SHP77 (cell line): ENCODE measurements at regions not wholly inside any gene's neighbourhood (a gene's known extent, or its start where the extent isn't known, plus 50 kb on each side); places are given as distances from the start of the nearest gene placed in this dataset.
"Not testable (repeated sequence)": the region's sequence is repeated elsewhere in the genome, so short reads cannot be mapped to it uniquely, and the experiment has no call there.

Experiments used
- DNase-seq, 2 experiments: peaks; one replicate each; lab custom pipeline; 2025; lab: John Stamatoyannopoulos, UW

DNA sequence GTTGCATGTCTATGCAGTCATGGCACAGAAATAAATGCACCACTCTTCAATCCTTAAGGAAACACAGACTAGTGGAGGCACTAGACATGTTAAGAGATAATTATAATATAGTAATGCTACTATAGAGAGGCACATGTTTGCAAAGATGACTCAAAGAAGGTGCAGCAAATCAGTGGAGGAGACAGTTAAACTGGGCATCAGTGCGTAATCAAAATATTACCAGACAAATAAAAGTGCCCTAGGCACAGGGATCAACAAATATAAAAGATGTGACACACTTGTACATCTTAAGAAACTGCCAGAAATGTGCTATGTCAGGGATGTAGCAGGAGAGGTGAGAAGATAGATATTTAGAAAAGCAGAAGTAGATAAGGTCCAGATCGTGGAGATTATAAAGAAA lies 642.1 kb downstream of the SLCO4C1 start:
- no peak for DNase-seq

DNA sequence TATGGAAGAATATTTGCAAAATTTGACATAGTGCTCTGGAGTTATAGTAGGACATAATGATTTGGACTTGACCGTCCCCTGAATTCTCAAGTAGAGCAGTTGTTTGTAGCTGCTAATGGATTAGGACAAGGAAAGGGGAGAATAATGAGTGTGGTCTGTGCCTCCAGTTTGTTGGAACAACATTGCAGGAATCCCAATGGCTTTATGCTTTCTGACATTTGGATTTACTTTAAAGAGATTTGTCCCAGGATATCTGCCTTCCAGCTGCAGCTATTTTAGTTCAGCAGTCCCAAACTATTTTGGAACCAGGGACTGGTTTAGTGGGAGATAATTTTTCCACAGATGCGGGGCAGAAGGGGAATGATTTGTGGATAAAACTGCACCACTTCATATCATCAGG lies 648.2 kb downstream of the SLCO4C1 start:
- DNase-seq: no peak

DNA sequence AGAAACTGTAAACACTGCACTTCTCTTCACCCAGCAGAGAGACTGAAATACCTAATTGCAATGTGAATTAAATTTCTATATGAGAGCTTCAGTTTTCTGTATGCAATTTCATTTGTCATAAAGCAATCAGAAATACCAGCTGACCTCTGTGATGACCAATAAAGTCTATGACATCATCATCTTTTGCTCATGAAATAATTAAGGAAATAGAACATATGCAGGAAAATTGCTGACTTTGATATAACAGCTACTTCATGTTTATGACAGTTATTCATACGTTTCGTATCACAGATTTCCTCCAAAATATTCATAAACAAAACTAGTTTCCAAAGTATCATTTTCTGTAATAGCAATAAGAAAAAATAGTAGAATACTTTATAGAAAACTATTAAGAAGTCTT lies 652.3 kb downstream of the SLCO4C1 start:
- no peak for DNase-seq

DNA sequence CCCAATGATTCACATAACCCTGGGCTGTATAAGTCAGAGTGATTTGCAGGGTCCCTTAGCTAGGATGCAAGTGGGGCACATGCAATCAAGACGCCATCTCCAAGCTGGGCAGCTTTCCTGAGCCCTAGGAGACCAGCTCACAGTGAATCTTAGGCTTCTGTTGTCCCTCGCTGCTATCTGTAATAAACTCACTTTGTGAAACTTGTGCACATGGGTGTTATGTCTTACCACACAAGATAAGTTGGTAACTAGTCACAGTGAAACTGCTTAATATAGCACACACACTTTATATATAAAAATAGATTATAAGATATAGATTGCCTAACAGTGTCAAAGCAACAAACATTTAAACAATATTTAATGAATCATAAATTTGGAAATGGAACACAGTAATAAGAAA lies 658.5 kb downstream of the SLCO4C1 start:
- DNase-seq: no peak

DNA sequence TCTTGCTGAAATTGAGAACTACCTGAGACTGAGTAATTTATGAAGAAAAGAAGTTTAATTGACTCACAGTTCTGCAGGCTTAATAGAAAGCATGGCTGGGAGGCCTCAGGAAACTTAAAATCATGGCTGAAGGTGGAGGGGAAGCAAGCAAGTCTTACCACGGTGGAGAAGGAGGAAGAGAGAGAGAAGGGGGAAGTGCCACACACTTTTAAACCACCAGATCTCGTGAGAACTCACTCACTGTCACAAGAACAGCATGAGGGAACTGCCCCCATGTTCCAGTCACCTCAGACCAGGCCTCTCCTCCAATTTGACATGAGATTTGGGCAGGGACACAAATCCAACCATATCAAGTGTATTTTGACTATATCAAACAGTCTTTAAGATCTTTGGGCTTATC lies 668.3 kb downstream of the SLCO4C1 start:
- DNase-seq: not testable (repeated sequence)

DNA sequence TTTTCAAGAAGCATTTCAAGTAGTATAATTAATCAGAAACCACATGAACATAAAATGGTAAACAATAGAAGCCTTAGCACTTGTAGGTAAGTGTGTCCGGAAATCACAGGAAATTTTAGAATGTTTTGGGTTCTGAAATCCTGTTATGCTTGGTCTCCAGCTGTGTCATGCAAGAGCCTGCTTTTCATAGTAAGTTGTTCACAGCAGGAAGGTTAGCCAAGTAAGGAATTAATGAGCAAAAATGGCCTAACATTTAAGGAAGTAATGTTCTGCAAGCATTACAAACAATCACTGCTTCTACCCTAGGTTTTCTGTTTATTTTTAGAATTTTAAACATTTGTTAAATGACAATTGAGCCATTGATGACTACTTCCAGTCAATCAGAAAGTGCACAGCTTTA lies 669.5 kb downstream of the SLCO4C1 start:
- no peak for DNase-seq

DNA sequence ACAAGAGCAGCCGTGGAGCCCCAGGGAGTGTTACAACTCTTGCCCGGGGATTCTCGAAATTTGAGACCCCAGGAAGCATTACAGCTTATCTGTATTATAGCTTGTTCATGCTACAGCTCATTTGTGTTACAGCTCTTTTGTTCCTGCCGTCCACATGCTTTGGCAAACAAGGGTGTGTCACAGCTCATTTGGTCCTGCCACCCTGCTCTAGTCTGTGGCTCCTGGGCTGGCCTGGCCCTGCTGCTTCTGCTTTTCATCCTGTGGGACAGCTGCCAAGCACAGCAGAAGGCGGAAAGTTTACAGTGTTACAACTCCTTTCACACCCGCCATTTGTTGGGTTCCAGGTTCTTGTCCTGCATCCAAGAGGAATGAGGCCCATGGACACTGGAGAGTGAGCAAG lies 685.0 kb downstream of the SLCO4C1 start:
- no peak for DNase-seq

DNA sequence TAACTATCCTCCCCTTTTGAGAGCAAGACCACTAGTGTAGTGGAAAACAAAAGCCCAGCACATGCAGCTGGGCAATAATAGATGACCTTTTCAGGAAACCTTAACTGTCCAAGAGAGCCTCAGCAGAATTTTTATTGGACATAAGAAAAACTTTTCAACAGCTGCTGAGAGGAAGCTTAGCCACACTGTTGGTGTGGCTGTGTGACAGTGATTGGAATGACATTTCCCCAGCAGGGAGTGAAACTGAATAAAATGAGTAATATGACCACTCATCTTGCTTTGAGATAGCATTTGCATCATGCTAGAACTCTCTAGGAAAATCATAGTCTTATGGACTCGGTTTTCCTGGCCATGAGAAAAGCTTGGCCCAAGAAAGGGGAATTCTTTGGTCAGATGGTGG lies 687.8 kb downstream of the SLCO4C1 start:
- DNase-seq: no peak

DNA sequence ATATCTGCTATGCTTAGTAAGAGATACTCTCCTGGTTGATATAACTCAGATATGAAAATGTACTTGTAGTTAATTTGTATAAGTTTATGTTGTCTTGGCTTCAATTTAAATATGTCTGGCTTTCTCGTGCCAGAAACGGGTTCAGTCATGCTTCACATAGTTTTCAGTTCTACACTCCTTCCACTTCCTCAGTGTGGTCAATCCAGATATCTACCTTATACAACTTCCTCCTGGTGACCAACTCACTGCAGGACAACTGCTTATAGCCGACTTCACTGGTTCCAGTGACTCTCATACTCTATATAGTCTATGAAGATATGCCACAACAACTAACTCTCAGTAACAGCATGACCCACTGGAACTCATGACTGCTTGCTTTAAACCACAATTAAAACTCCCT lies 690.4 kb downstream of the SLCO4C1 start:
- DNase-seq: no peak

DNA sequence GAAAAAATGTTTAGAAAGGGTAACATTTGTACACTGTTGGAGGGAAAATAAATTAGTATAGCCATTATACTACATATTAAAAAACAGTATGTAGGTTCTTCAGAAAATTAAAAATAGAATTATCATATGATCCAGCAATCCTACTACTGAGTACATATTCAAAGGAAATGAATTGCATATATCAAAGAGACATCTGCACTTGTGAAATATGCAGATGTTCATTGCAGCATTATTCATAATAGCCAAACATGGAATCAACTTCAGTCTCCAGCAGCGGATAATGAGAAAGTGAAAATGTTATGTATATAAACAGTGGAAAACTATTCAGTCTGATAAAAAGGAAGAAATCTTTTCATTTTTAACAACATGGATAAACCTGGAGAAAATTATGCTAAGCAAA lies 695.5 kb downstream of the SLCO4C1 start:
- no peak for DNase-seq

DNA sequence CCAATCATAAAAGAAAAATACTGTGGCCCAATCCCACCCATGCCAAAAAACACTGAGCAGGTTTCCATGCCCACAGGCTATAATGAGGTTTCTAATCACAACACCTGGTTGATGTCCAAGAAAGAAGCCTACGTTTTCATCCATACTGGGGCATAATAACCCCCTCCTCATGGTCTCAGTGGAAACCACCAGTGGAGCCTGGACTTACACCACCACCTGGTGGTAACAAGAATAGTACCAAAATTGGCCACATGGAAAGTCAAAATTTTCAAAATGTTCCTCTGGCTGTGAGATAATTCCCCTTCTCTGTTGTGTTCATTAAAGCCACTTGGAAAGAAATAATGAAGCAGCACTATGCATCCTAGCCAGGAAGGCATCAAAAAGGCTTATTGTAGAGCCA lies 687.3 kb upstream of the ST8SIA4 start:
- DNase-seq: no peak

DNA sequence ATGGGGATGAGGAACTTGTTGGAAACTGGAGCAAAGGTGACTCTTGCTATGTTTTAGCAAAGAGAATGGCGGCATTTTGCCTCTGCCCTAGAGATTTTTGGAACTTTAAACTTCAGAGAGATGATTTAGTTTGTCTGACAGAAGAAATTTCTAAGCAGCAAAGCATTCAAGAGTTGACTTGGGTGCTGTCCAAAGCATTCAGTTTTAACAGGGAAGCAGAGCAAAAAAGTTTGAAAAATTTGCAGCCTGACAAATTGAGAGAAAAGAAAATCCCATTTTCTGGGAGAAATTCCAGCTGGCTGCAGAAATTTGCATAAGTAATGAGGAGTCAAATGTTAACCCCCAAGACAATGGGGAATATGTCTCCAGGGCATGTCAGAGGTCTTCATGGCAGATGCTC lies 682.3 kb upstream of the ST8SIA4 start:
- DNase-seq: no peak

DNA sequence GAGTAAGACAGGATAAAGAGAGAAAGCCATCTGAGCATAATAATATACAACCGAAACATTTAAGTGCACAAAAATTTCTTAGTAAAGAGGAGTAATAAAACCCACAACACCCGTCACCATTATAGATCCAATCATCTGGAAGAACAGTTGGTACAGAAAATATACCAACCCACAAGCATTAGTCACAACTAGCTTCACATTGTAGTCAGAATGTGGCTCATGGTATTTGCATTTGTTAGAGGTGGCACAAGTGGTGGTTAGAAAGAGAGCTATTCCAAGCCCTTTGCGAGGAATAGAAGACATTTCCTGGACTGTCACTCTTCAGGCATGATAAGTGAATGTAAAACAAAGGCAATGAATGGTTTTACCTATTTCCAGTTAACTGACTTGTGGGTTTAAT lies 677.5 kb upstream of the ST8SIA4 start:
- no peak for DNase-seq

DNA sequence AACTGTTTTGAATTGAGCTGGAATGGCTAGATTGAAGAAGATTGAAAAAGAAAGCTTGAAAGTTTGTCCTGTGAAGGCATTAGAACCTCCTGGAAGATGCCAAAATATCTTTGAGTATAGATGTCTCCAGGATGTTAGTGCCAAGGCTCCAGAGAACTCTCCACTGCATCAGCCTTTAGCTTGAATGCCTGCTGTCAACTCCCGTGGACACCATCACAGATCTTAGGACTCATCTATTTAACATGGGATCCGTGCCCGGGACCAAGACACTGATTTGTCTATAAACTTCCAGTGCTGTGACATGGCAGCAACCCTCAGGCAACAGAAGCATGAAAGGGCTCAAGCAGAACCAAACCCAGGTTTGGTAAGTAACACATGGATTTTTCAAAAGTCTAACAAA lies 670.9 kb upstream of the ST8SIA4 start:
- no peak for DNase-seq

DNA sequence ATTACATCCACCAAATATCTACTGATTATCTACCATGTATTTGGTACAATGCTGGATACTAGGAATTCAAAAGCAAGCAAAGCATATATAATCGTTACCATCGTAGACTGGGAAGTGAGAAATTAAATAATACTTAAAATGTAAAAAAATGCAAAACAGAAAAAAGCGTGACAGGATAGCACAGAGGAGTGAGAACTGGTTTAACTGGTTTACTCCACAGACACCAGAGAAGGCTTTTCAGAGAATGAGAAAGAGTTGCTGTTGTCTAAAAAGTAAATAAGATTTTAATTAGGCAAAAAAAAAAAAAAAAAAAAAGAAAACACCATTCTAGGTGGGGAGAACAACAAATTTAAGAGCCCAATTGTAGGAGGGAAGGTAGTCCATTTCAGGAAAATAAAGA lies 657.9 kb upstream of the ST8SIA4 start:
- DNase-seq: no peak

DNA sequence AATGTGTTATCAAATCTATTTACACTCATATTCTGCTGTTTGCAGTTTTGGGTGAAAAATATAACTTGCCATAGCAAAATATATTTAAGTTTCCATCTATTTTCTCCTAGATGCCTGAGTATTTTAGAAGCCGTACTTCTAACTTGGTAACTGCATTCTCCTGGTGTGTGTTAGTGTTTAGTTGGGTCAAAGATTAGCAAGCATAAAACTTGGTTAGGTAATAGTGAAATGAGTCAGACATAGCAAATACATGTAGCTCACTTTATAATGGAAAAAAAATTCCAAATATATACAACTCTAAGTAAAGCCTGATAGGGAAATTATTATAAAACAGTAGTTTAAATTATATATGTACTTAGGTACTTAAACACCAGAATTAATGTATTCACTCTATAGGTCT lies 640.7 kb upstream of the ST8SIA4 start:
- no peak for DNase-seq

DNA sequence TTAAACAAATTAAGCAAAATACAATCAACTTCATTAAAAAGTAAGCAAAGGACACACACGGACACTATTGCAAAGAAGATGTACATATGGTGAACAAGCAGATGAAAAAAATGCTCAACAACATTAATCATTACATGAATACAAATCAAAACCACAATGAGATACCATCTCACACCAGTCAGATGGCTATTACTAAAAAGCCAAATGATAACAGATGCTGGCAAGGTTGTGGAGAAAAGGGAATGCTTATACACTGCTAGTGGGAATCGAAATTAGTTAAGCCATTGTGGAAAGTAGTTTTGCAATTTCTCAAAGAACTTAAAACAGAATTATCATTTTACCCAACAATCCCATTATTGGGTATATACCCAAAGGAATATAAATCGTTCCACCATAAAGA lies 636.2 kb upstream of the ST8SIA4 start:
- no peak for DNase-seq

DNA sequence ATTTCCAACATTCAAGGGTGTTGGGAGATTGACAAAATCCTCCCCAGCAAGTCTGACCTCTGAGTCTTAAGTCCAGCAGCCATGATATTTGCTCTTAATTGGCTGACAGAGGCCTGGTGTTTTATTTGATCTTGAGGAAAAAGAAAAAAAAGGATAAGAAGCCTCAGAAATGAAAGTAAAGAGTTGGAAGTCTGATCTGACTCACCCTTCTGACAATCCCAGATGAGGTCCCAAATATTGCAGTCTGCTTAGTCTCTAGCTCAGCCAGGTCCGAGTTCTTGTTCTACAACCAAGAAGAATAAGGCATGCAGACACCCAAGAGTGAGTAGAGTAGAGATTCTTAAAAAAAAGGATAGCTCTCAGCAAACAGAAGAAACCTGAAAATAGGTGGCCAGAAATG lies 632.5 kb upstream of the ST8SIA4 start:
- no peak for DNase-seq

DNA sequence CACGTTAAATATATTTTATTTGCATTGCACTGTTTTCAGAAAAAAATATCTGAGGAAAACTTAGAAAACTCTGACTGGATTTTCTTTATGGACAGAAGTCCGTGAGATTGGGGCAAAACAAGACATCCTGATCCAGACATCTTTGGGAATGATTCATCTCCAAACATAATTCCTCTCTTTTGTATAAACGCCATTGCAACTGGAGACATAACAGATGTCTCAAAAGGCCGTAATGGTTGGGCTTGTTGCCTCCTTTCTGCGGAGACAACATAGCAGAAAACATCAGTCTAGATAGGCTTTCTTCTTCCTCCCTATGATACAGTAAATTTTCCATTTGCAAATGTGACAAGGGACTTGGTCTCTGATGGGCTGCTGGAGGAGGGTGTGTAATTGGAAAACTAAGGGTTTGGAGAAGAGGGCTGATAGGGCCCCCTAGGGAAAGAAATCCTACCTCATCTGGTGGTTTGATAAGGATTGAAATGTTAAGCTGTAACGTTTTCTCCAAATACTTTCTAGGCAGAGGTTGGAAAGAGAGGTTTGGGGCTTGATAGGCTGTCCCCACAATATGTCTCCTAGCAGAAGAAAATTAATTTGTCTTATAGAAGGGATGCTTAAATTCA lies 631.5 kb upstream of the ST8SIA4 start:
- DNase-seq: no peak

DNA sequence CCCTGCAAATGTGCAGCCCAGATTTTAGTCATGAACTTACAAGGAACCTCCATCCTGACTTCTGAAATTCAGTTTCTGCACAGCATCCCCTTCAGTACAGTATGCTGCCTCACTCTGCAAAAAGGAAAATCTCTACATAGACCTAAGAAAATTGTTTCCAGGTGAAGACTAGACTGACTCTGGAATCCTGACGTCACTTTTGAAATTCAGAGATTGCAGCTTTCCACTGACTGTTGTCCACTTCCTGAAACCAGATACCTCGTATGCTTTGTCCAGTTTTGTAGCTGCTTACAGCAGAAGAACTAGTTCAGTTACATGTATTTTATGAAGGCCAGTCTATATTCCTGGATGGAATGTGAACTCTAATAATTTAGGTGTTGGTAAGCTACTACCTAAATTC lies 629.3 kb upstream of the ST8SIA4 start:
- DNase-seq: no peak

DNA sequence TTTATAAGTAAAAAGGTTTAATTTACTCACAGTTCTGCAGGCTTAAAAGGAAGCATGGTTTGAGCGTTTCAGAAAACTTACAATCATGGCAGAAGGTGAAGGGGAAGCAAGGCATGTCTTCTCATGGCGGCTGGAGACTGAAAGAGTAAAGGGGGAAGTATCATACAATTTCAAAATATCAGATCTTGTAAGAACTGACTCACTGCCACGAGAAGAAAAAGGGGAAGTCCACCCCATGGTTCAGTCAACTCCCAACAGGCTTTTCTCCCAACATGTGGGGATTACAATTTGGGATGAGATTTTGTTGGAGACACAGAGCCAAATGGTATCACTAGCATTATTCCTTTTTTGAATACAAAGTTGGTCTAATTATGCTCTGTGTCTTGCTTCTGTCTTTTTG lies 627.9 kb upstream of the ST8SIA4 start:
- DNase-seq: no peak

DNA sequence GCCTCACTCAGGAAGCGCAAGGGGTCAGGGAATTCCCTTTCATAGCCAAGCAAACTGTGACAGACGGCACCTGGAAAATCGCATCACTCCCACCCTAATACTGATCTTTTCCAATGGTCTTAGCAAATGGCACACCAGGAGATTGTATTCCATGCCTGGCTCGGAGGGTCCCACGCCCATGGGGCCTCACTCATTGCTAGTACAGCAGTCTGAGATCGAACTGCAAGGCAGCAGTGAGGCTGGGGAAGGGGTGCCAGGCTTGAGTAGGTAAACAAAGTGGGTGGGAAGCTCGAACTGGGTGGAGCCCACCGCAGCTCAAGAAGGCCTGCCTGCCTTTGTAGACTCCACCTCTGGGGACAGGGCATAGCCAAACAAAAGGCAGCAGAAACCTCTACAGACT lies 626.0 kb upstream of the ST8SIA4 start:
- DNase-seq: not testable (repeated sequence)

DNA sequence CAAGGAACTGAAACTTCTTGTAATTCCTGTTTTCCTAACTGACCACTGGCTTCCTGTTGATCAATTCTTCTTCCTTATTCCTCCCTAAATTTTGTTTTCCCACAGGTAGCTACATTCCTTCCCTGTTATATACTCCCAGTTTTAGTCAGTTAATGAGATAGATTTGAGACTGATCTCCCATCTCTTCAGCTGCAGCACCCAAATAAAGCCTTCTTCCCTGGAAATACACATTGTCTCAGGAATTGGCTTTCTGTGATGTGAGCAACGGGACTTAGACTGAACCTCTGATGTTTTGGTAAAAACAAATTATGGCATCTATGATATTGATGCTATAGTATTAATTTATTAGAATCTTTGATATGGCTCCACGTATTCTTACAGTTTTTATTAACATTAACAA lies 617.3 kb upstream of the ST8SIA4 start:
- no peak for DNase-seq

DNA sequence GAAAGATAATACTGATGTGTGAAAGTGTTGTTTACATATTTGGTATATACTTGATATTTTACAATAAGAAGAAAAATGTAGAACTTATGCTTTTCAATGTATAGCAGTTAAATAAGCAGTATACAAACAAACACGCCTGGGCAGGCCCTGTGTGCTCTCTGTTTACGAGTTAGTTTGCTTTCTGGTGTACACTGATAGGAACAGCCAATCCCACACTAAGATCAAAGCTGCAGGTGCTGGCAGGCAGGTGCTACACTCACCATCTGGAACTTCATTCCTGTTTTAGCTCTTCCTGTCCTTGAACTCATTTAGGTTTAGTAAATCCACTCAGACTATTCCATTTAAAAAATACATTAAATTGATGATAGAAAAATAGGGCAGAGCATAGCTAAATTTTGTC lies 614.7 kb upstream of the ST8SIA4 start:
- peak; percentile 12 to 30 for DNase-seq

DNA sequence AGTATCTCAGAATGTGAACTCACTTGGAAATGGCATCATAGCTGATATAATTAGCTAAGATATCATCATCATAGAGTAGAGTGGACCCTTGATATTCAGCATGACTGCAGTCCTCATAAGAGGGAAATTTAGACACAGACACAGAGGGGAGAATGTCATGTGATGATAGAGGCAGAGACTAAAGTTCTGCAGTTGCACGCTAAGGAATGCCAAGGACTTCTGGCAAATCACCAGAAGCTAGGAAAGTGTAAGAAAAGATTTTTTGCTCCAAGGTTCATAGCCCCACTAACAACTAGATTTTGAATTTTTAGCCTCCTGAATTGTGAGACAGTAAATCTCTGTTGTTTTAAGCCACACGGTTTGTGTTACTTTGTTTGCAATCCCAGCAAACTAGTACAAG lies 612.6 kb upstream of the ST8SIA4 start:
- DNase-seq: no peak
